HG03135 (cell line): ENCODE measurements at regions not wholly inside any gene's neighbourhood (a gene's known extent, or its start where the extent isn't known, plus 50 kb on each side); places are given as distances from the start of the nearest gene placed in this dataset.
"Not testable (repeated sequence)": the region's sequence is repeated elsewhere in the genome, so short reads cannot be mapped to it uniquely, and the experiment has no call there.

Experiments
- ATAC-seq: cut with Tn5 transposase; IDR thresholded peaks from one replicate; pipeline ENCODE4 v1.9.1; 2021; ENCODE audit warnings: mild to moderate bottlenecking, moderate library complexity; ENCODE audit not compliant: unreplicated experiment

GRCh38 chr12:75742048-75742447, 230.6 kb upstream of the KRR1 start:
- ATAC-seq: no peak

DNA sequence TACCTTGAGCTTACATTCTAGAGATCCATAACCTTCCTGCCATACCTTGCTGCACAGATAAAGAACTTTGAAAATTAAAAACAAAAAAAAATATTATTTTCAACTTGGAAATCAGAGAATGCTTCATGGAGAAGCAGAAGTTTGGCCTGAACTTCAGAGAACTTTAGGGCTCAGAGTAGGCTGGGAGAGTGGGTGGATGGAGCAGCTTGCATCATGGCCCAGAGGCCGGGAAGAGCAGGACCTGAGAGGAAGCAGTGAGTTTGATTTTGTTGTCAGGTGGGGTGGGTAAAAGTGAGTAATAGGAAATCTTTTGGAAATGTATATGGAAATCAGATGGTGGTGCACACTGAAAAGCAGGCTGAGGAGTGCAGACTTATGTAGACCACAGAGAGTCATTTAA, 228.5 kb upstream of the KRR1 start:
- no peak for ATAC-seq

- not testable (repeated sequence) for ATAC-seq
Measured at GRCh38 chr12:75739098-75739497, 227.7 kb upstream of the KRR1 start.

DNA sequence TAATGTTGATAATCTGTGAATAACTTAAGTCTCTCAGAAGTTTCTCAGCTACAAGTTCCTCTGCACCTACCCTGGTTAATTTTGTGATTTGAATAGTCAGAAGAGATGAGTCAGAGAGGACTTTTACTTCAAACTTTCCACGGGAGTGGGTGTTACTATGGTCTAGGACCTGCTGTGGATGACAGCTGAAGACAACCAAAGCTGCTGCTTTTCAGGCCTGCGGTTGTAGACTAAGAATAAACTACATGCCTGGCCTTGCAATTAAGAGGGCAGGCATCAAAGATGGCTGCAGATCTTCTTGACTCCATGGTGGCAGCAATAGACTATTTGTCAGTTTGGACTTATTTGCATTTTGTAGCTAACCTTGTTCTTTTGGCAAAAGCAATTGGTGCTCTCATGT, 227.1 kb upstream of the KRR1 start:
- peak; percentile 97 for ATAC-seq

DNA sequence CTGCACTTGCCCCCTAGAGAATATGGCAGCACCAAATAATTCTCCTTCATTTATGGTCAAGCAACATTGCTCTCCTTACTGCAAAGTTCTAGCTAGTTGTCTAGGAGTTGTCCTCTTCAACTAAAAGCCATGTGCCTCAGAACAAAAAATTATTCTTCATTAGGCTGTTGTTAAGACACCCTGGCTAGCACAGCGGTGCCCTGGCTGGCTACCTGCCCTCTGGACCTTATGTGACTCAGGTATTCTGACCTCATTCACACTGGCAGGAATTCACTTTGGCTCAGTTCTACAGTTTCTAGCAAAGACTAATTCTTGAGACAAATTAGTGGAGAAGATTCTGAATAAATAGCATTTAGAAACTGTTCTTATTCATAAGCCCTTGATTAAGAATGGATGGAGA, 224.4 kb upstream of the KRR1 start:
- no peak for ATAC-seq

- no peak for ATAC-seq
Measured at GRCh38 chr12:75728826-75729225, 217.4 kb upstream of the KRR1 start.

DNA sequence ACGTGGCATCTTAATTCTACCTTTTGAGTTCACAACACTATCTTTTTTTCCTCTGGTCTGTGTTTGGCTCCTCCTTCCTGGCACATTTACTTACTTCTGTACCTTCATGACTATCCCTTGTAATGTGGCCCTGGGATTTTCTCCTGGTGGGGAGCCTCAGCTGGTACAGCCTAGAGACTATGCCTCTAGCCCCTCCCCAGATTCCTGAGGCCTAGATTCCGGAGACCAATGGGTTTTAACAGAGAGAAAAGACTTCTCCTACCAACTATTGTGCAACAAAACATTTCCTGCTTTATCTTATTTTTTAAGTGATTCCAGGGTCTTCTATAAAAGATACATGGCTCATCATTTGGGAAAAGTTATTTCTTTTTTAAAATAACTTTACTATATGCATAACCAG, 216.2 kb upstream of the KRR1 start:
- no peak for ATAC-seq

DNA sequence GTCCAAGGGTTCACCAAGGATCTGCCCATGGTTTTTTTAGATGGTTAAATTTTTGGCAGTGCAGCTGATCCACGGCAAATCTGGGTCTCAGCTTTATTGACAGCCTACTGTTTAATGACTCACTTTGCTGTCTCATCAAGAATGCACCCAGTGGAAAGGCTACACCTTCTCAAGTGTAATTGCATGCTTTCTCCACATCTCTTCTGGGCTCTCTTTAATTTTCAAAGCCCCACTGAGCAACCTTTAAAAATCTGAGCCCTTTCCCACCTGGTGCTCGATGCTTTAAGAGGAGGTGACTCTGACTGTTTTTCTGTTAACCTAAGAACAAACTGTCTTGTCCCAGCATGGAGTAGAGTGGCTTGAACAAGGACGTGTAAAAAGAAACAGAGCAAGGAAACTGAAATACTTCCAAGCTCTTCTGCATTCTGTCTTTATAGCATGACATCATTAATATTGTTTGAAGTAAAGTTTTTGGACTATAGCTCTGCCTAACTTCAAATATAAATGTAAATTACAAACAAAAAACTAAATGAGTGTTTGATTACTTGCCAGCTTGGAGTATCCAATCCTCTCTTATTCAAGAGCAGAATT, 214.2 kb upstream of the KRR1 start:
- no peak for ATAC-seq

DNA sequence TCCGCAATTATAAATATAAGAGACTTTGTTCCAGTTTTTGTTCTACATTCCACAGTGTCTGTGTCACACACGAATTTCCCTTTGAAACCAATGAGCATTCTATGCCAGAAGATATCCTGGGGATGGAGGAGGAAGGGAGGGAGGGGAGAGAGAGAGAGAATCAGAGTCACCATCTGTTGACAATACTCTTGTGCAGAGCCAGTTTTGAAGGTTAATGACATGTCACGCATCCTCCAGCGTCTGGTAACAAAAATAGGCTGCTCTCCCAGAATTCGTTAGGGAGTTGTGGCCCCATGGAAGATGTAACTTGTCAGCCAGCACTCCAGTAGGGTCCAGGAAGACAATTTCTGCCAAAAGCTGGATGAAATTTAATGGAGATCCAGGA, 213.5 kb upstream of the KRR1 start:
- ATAC-seq: no peak

- no peak for ATAC-seq
Measured at GRCh38 chr12:75724307-75724927, 213.0 kb upstream of the KRR1 start.

- peak; percentile 63 for ATAC-seq
Measured at GRCh38 chr12:75722714-75723200, 211.3 kb upstream of the KRR1 start.

DNA sequence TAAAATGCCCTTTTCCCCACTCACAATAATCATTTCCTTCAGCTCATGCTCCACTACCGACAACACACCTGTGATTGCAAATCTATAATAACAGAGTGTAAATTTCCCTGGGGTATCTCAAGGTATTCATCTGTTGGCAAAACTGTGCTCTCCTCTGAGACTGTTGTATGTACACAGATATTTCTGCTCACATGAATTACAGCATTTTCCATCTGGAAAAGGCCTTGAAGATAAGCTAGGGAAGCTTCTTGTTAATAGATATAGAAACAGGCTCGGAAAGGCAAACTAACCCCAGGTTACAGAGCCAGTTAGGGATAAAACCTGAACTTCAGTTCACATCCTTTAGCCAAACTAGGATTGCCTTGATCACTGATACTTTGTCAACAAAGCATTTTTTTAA, 210.4 kb upstream of the KRR1 start:
- ATAC-seq: no peak

DNA sequence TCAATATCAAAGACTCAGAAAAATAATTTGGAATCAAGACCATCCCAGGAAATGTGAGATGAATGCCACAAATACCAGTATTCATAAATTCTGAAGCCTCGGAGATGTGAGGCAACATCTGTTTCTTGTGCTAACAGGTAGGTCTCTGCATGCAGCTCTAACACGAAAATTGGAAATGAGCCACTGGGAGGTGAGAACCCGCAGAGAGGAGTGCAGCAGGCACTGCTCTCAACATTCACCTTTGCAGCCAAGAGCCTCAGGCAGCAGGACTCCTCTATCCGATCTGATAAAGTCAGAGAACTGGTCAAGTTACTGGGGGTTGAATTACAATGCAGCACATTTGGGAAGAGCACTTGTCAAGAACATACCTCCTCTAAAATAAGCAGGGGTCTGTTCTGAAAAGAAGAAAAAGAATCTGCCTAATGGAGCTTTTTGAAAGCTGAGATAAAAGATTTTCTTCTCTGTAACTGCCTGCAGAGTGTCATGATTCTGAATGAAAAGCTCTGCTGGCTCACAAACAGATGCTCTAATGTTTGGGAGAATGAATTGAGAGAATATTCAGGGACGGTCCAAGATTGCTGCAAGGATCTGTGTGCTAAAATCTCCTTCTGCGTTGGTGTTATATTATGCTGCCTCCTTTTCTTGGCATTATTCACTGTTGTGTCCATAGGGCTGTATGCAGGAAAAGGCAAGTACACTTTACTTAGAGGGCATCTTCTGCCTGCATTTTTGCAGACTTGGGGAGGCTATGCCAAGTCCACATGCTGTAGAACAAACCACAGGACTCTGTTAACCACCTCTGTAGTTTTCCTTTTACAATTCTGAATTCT, 209.6 kb upstream of the KRR1 start:
- no peak for ATAC-seq

DNA sequence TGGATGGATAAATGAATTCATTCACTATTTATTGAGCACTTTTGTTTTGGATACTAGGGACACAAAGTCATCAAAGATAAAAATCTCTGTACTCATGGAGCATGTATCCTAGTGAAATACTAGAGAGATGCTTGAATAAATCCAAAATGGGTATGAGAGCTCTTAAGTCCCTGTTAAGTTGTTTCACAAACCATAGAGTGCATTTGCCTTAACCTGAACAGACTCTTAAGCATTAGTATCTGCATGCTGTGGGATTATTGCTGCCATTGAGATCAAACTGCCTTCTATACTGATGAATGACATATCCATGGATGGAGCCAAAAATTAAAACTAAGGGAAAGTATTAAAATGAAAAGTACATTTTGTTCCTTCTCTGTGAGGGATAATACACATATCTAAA, 206.5 kb upstream of the KRR1 start:
- ATAC-seq: no peak

GRCh38 chr12:75716291-75717025, 205.0 kb upstream of the KRR1 start:
- ATAC-seq: no peak

DNA sequence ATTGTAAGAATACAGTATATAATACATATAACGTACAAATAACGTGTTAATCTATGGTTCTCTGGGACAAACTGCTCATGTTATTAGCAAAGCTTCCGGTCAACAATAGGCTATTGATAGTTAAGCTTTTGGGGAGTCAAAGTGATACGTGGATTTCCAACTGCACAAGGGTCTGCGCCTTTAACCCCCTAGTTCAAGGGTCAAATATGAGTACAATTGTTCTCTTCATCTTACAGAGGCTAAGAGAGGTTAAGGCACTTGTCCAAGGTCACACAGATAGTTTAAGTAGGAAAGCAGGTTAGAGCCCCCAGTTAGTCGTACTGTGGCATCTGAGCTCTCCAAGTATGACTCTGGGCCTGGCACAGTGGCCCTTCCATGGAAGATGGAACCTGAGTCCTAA, 204.3 kb upstream of the KRR1 start:
- ATAC-seq: no peak

DNA sequence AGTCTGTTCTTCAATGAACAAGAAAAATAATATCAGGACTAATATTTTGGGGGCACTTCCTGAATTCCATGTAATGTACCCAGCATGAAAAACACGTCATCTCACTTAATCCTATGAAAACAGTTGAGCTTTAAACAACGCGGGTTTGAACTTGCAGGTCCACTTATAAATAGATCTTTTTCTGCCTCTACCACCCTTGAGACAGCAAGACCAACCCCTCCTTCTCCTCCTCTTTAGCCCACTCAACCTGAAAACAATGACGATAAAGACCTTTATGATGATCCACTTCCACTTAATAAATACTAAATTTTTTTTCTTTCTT, 203.9 kb upstream of the KRR1 start:
- ATAC-seq: no peak

- no peak for ATAC-seq
Measured at GRCh38 chr12:75714462-75715322, 203.3 kb upstream of the KRR1 start.

- no peak for ATAC-seq
Measured at GRCh38 chr12:75713434-75713833, 202.0 kb upstream of the KRR1 start.

- no peak for ATAC-seq
Measured at GRCh38 chr12:75712223-75712622, 200.8 kb upstream of the KRR1 start.

DNA sequence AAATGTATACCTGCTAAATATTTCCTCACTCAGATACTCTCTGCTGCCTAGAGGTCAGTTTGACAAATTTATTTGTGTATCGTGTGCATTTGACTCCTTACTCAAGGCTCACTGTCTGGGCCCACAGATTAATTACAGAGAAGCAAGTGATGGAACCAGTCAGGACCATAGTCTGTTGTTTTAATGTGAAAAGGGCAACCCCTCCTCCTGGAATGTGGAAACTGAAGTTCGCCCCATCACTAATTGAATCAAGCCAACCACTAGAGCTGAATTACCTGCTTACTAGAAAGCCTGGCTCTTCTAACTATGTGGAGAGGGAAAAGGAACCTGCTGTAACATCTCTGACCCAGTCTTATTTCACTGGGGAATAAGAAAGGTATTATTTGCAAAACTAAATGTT, 199.9 kb upstream of the KRR1 start:
- no peak for ATAC-seq
